ENCODE measurements at regions not wholly inside any gene's neighbourhood (a gene's known extent, or its start where the extent isn't known, plus 50 kb on each side); places are given as distances from the start of the nearest gene placed in this dataset.

DNA sequence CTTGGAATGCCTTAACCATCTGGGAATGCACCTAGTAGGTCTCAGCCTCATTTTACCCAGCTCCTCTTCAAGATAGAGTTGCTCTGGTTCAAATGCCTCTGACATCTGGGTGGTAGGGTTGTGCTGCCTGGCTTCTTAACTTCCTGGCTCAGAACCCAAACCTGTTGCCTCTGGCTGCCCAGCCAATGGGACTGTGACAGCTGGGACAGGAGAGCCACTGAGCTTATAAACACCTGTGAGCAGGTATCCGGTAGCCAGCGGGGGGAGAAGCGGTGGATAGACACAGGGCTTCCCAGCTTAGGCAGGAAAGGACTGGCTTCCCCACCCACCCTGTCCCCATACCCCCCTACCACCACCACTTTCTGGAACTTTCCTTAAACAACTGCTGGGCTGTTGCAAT lies 115.8 kb upstream of the CARD11 start:
- TF ChIP-seq, protein P1, sequence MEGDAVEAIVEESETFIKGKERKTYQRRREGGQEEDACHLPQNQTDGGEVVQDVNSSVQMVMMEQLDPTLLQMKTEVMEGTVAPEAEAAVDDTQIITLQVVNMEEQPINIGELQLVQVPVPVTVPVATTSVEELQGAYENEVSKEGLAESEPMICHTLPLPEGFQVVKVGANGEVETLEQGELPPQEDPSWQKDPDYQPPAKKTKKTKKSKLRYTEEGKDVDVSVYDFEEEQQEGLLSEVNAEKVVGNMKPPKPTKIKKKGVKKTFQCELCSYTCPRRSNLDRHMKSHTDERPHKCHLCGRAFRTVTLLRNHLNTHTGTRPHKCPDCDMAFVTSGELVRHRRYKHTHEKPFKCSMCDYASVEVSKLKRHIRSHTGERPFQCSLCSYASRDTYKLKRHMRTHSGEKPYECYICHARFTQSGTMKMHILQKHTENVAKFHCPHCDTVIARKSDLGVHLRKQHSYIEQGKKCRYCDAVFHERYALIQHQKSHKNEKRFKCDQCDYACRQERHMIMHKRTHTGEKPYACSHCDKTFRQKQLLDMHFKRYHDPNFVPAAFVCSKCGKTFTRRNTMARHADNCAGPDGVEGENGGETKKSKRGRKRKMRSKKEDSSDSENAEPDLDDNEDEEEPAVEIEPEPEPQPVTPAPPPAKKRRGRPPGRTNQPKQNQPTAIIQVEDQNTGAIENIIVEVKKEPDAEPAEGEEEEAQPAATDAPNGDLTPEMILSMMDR (IDR thresholded peaks at IDR 0.05; ENCODE audit: poor library complexity, severe bottlenecking) = no peak
- TF ChIP-seq, protein P2, sequence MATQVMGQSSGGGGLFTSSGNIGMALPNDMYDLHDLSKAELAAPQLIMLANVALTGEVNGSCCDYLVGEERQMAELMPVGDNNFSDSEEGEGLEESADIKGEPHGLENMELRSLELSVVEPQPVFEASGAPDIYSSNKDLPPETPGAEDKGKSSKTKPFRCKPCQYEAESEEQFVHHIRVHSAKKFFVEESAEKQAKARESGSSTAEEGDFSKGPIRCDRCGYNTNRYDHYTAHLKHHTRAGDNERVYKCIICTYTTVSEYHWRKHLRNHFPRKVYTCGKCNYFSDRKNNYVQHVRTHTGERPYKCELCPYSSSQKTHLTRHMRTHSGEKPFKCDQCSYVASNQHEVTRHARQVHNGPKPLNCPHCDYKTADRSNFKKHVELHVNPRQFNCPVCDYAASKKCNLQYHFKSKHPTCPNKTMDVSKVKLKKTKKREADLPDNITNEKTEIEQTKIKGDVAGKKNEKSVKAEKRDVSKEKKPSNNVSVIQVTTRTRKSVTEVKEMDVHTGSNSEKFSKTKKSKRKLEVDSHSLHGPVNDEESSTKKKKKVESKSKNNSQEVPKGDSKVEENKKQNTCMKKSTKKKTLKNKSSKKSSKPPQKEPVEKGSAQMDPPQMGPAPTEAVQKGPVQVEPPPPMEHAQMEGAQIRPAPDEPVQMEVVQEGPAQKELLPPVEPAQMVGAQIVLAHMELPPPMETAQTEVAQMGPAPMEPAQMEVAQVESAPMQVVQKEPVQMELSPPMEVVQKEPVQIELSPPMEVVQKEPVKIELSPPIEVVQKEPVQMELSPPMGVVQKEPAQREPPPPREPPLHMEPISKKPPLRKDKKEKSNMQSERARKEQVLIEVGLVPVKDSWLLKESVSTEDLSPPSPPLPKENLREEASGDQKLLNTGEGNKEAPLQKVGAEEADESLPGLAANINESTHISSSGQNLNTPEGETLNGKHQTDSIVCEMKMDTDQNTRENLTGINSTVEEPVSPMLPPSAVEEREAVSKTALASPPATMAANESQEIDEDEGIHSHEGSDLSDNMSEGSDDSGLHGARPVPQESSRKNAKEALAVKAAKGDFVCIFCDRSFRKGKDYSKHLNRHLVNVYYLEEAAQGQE (IDR thresholded peaks at IDR 0.05; ENCODE audit: borderline replicate concordance) = no peak
- TF ChIP-seq SMC3 (conservative IDR thresholded peaks at IDR 0.05; ENCODE audit: poor library complexity) = no peak

Measured in neural cell (in vitro differentiated cells).